Testis (tissue), 2 donors: ENCODE measurements at regions not wholly inside any gene's neighbourhood (a gene's known extent, or its start where the extent isn't known, plus 50 kb on each side); places are given as distances from the start of the nearest gene placed in this dataset.

Experiments used
- DNase-seq: peaks from one replicate; pipeline ENCODE4 v3.0.0-alpha.2; 2019
- H3K27ac ChIP-seq, 2 donors: fragments of 200-600 bp; sonication (generic); one replicate each; pipeline ENCODE4 v1.5.1; 2019
- H3K27me3 ChIP-seq: fragments of 200-600 bp; sonication (generic); one replicate; pipeline ENCODE4 v1.5.1; 2019
- H3K36me3 ChIP-seq: fragments of 200-600 bp; sonication (generic); one replicate; pipeline ENCODE4 v1.5.1; 2017; ENCODE audit warnings: low read depth; ENCODE audit errors: missing control alignments
- H3K4me1 ChIP-seq: fragments of 200-600 bp; sonication (generic); one replicate; pipeline ENCODE4 v1.5.1; 2019
- H3K4me3 ChIP-seq, 2 donors: fragments of 200-600 bp; sonication (generic); one replicate each; pipeline ENCODE4 v1.5.1; 2017 to 2019
- H3K9me3 ChIP-seq: fragments of 200-600 bp; sonication (generic); one replicate; pipeline ENCODE4 v1.5.1; 2017
- CTCF ChIP-seq, 3 experiments: fragments of 450-650 bp in 2 of 3; fragments of 200-600 bp in 1 of 3; sonication (generic) in 1 of 3; IDR thresholded peaks; one replicate each; pipeline ENCODE4 v1.5.1; 2016 to 2019; ENCODE audit warnings: antibody characterized with exemption in 3 of 3, mild to moderate bottlenecking in 2 of 3, moderate library complexity in 1 of 3
- POLR2A ChIP-seq: fragments of 450-650 bp; IDR thresholded peaks from one replicate; pipeline ENCODE4 v1.6.1; 2017; ENCODE audit warnings: antibody characterized with exemption, mild to moderate bottlenecking, moderate library complexity
- WGBS, 2 donors: methylation state at CpG; one replicate each; pipeline ENCODE4 v1.1.5; 2018; 5-methylcytosine and 5-hydroxymethylcytosine counted together
- intact Hi-C: fragments of 100-400 bp; cut with DNase I; formaldehyde crosslinking; loops from one replicate; pipeline ENCODE4 v1.15.1; 2023; ENCODE audit warnings: low total_unique reads

GRCh38 chr12:91620422-91620821 is 437.8 kb upstream of the DCN start:
- H3K4me1 ChIP-seq, result no peaks in the 10 kb centered on the region
- DNase-seq, result no peak
- no peak overlapping the region for H3K4me3 ChIP-seq
- H3K27ac ChIP-seq, result no peak overlapping the region
- H3K9me3 ChIP-seq, result no peaks in the 10 kb centered on the region
- H3K27me3 ChIP-seq, result no peaks in the 10 kb centered on the region
- 59 to 81% methylated on average over 2 of the region's 2 CpGs for WGBS, 2 donors
- H3K36me3 ChIP-seq, result no peaks in the 10 kb centered on the region
- intact Hi-C loops, result no loop called here
- no peak for TF ChIP-seq POLR2A

GRCh38 chr12:91618281-91618680 is 435.7 kb upstream of the DCN start:
- Histone ChIP-seq H3K4me3 (no peak overlapping the region), H3K9me3 (no peaks in the 10 kb centered on the region), H3K27ac (no peak overlapping the region), H3K27me3 (no peaks in the 10 kb centered on the region), H3K4me1 (peaks cover 8% of the 10 kb centered on the region), H3K36me3 (no peaks in the 10 kb centered on the region)
- WGBS, 2 donors, result 93 to 94% methylated on average over 2 of the region's 2 CpGs
- TF ChIP-seq POLR2A, result no peak
- no peak for TF ChIP-seq CTCF (IDR thresholded peaks at IDR 0.05)
- DNase-seq, result no peak
- intact Hi-C loops, result no loop called here

- no peaks in the 10 kb centered on the region for H3K9me3 ChIP-seq
- H3K36me3 ChIP-seq, result no peaks in the 10 kb centered on the region
- H3K4me3 ChIP-seq, result no peak overlapping the region
- no peak for DNase-seq
- no peak for TF ChIP-seq CTCF (IDR thresholded peaks at IDR 0.05)
- TF ChIP-seq POLR2A, result no peak
- no peaks in the 10 kb centered on the region for H3K27me3 ChIP-seq
- intact Hi-C loops, result no loop called here
- WGBS, 2 donors, result 86 to 87% methylated on average over 1 of the region's 1 CpG
- no peak overlapping the region for H3K27ac ChIP-seq
- peaks cover 12% of the 10 kb centered on the region for H3K4me1 ChIP-seq
Measured at GRCh38 chr12:91617818-91618217, 435.2 kb upstream of the DCN start.

- H3K36me3 ChIP-seq, result no peaks in the 10 kb centered on the region
- intact Hi-C loops, result no loop called here
- no peaks in the 10 kb centered on the region for H3K27me3 ChIP-seq
- H3K9me3 ChIP-seq, result no peaks in the 10 kb centered on the region
- peaks cover 12% of the 10 kb centered on the region for H3K4me1 ChIP-seq
- H3K27ac ChIP-seq, result no peak overlapping the region
- TF ChIP-seq POLR2A, result no peak
- no peak for DNase-seq
- no peak overlapping the region for H3K4me3 ChIP-seq
- 83 to 96% methylated on average over 2 of the region's 2 CpGs for WGBS, 2 donors
Measured at GRCh38 chr12:91616416-91616815, 433.8 kb upstream of the DCN start.

GRCh38 chr12:91613223-91613779 is 430.7 kb upstream of the DCN start:
- H3K4me3 ChIP-seq, result no peak overlapping the region
- 29 to 55% methylated on average over 4 of the region's 4 CpGs for WGBS, 2 donors
- peak; percentile 24 for DNase-seq
- no peaks in the 10 kb centered on the region for H3K9me3 ChIP-seq
- peak overlapping the region; percentile 18 to 48 for H3K27ac ChIP-seq
- TF ChIP-seq POLR2A (no peak), CTCF (IDR thresholded peaks at IDR 0.05) (no peak)
- H3K36me3 ChIP-seq, result no peaks in the 10 kb centered on the region
- no peaks in the 10 kb centered on the region for H3K27me3 ChIP-seq
- intact Hi-C loops, result no loop called here
- H3K4me1 ChIP-seq, result peaks cover 12% of the 10 kb centered on the region

GRCh38 chr12:91610561-91610960 is 427.9 kb upstream of the DCN start:
- Histone ChIP-seq H3K36me3 (no peaks in the 10 kb centered on the region), H3K27me3 (no peaks in the 10 kb centered on the region), H3K4me3 (no peak overlapping the region), H3K9me3 (no peaks in the 10 kb centered on the region), H3K27ac (no peak overlapping the region), H3K4me1 (peaks cover 12% of the 10 kb centered on the region)
- intact Hi-C loops, result no loop called here
- DNase-seq, result no peak
- TF ChIP-seq CTCF (IDR thresholded peaks at IDR 0.05) (no peak), POLR2A (no peak)
- WGBS, 2 donors, result 71 to 83% methylated on average over 3 of the region's 3 CpGs
